ENCODE measurements at regions not wholly inside any gene's neighbourhood (a gene's known extent, or its start where the extent isn't known, plus 50 kb on each side); places are given as distances from the start of the nearest gene placed in this dataset.

- no peak for TF ChIP-seq CTCF (IDR thresholded peaks at IDR 0.05; ENCODE audit: low read depth, low read length)
Observed at GRCh38 chr12:124666722-124667259, 99.4 kb upstream of the NCOR2 start.

GRCh38 chr12:124665511-124665910, 98.1 kb upstream of the NCOR2 start:
- DNase-seq (ENCODE audit: extremely low read depth, low read depth), result no peak
- TF ChIP-seq CTCF (IDR thresholded peaks at IDR 0.05; ENCODE audit: low read depth, low read length), result no peak

More at GRCh38 chr12:124666722-124667259, 99.4 kb upstream of the NCOR2 start:
- no peak for DNase-seq (ENCODE audit: extremely low read depth, low read depth)

- DNase-seq (ENCODE audit: extremely low read depth, low read depth), result no peak
- TF ChIP-seq CTCF (IDR thresholded peaks at IDR 0.05; ENCODE audit: low read depth, low read length), result no peak
Observed at GRCh38 chr12:124664395-124665111, 97.1 kb upstream of the NCOR2 start.

GRCh38 chr12:124663771-124664366, 96.5 kb upstream of the NCOR2 start:
- no peak for TF ChIP-seq CTCF (IDR thresholded peaks at IDR 0.05; ENCODE audit: low read depth, low read length)
- DNase-seq (ENCODE audit: extremely low read depth, low read depth), result no peak

GRCh38 chr12:124663206-124663605, 95.8 kb upstream of the NCOR2 start:
- DNase-seq (ENCODE audit: extremely low read depth, low read depth), result no peak
- no peak for TF ChIP-seq CTCF (IDR thresholded peaks at IDR 0.05; ENCODE audit: low read depth, low read length)

- no peak for TF ChIP-seq CTCF (IDR thresholded peaks at IDR 0.05; ENCODE audit: low read depth, low read length)
- DNase-seq (ENCODE audit: extremely low read depth, low read depth), result no peak
Observed at GRCh38 chr12:124661341-124661740, 93.9 kb upstream of the NCOR2 start.

- no peak for DNase-seq (ENCODE audit: extremely low read depth, low read depth)
- no peak for TF ChIP-seq CTCF (IDR thresholded peaks at IDR 0.05; ENCODE audit: low read depth, low read length)
Observed at GRCh38 chr12:124660851-124661250, 93.4 kb upstream of the NCOR2 start.
